GM21786 (cell line): ENCODE measurements at regions not wholly inside any gene's neighbourhood (a gene's known extent, or its start where the extent isn't known, plus 50 kb on each side); places are given as distances from the start of the nearest gene placed in this dataset.

ENCODE experiments used
- ATAC-seq: cut with Tn5 transposase; IDR thresholded peaks from one replicate; pipeline ENCODE4 v1.9.1; 2021; ENCODE audit not compliant: unreplicated experiment

- no peak for ATAC-seq
Observed at GRCh38 chr20:50340541-50340940, 149.9 kb downstream of the CEBPB start.

- no peak for ATAC-seq
Observed at GRCh38 chr20:50341050-50341449, 150.4 kb downstream of the CEBPB start.

GRCh38 chr20:50341880-50342637 is 151.4 kb downstream of the CEBPB start:
- ATAC-seq: no peak

GRCh38 chr20:50342638-50343102 is 152.0 kb downstream of the CEBPB start:
- no peak for ATAC-seq

GRCh38 chr20:50343125-50343489 is 152.5 kb downstream of the CEBPB start:
- no peak for ATAC-seq

GRCh38 chr20:50343490-50344179 is 153.0 kb downstream of the CEBPB start:
- ATAC-seq: no peak

GRCh38 chr20:50344232-50345071 is 153.8 kb downstream of the CEBPB start:
- ATAC-seq: no peak

GRCh38 chr20:50345712-50346373 is 155.2 kb downstream of the CEBPB start:
- ATAC-seq: no peak

GRCh38 chr20:50346374-50347283 is 156.0 kb downstream of the CEBPB start:
- ATAC-seq: no peak

- ATAC-seq: no peak
Observed at GRCh38 chr20:50347284-50348063, 156.8 kb downstream of the CEBPB start.

- ATAC-seq: no peak
Observed at GRCh38 chr20:50348096-50348495, 157.5 kb downstream of the CEBPB start.

- ATAC-seq: no peak
Observed at GRCh38 chr20:50350510-50351249, 159.5 kb upstream of the PTPN1 start.

GRCh38 chr20:50351541-50351940 is 158.6 kb upstream of the PTPN1 start:
- no peak for ATAC-seq

GRCh38 chr20:50353289-50353961 is 156.8 kb upstream of the PTPN1 start:
- ATAC-seq: no peak

- no peak for ATAC-seq
Observed at GRCh38 chr20:50354721-50355589, 155.2 kb upstream of the PTPN1 start.

GRCh38 chr20:50355590-50356524 is 154.3 kb upstream of the PTPN1 start:
- ATAC-seq: no peak
